A673 (cell line): ENCODE measurements at regions not wholly inside any gene's neighbourhood (a gene's known extent, or its start where the extent isn't known, plus 50 kb on each side); places are given as distances from the start of the nearest gene placed in this dataset.
A peak's percentile ranks its signal among the peaks of the same experiment; 100 is the strongest.
"Not testable (repeated sequence)": the region's sequence is repeated elsewhere in the genome, so short reads cannot be mapped to it uniquely, and the experiment has no call there.

Experiments
- BruUV-seq: library from RNA; stranded (reverse); fragments of 400-500 nt; replicated peaks from 2 replicates; lab custom pipeline; 2021; lab: Mats Ljungman, UMichigan
- CTCF ChIA-PET: fragments of 300-600 bp; sonication (Branson Sonifier 250); formaldehyde crosslinking; loops from one replicate; lab custom pipeline; 2022; ENCODE audit warnings: antibody characterized with exemption; lab: Charles Lee
- POLR2A ChIA-PET: fragments of 300-600 bp; sonication (Branson Sonifier 250); formaldehyde crosslinking; loops from one replicate; lab custom pipeline; 2022; ENCODE audit warnings: antibody characterized with exemption; ENCODE audit not compliant: low non-redundant PET; lab: Charles Lee
- DNase-seq: peaks from one replicate; pipeline ENCODE4 v3.0.0-alpha.2; 2015; ENCODE audit warnings: low spot score
- H3K27ac ChIP-seq: fragments of 200-600 bp; sonication (generic); 2 replicates; pipeline ENCODE4 v1.5.1; 2016; ENCODE audit warnings: mixed run types, low read depth, mild to moderate bottlenecking, mixed read lengths, antibody characterized with exemption, low read length; ENCODE audit not compliant: poor library complexity, severe bottlenecking
- H3K27me3 ChIP-seq: fragments of 200-600 bp; sonication (generic); replicated peaks from 2 replicates; pipeline ENCODE4 v1.6.1; 2017; ENCODE audit warnings: mixed run types, low read depth, mild to moderate bottlenecking, mixed read lengths, antibody characterized with exemption, low read length; ENCODE audit not compliant: insufficient read depth, poor library complexity
- H3K36me3 ChIP-seq: fragments of 200-600 bp; sonication (generic); 2 replicates; pipeline ENCODE4 v1.6.1; 2016; ENCODE audit warnings: mixed run types, mild to moderate bottlenecking, mixed read lengths, antibody characterized with exemption, low read length; ENCODE audit not compliant: insufficient read depth, poor library complexity, severe bottlenecking
- H3K4me1 ChIP-seq: fragments of 200-600 bp; sonication (generic); 2 replicates; pipeline ENCODE4 v1.6.1; 2017; ENCODE audit warnings: mixed run types, mild to moderate bottlenecking, mixed read lengths, antibody characterized with exemption, low read length; ENCODE audit not compliant: insufficient read depth, poor library complexity, severe bottlenecking
- H3K4me3 ChIP-seq: fragments of 200-600 bp; sonication (generic); 2 replicates; pipeline ENCODE4 v1.5.1; 2016; ENCODE audit warnings: low read depth, mixed run types, mild to moderate bottlenecking, mixed read lengths, low read length; ENCODE audit not compliant: poor library complexity, severe bottlenecking
- H3K9me3 ChIP-seq: fragments of 200-600 bp; sonication (generic); 2 replicates; pipeline ENCODE4 v1.6.1; 2016; ENCODE audit warnings: mixed run types, low read depth, mild to moderate bottlenecking, mixed read lengths, antibody characterized with exemption, low read length; ENCODE audit not compliant: poor library complexity, severe bottlenecking
- EZH2 ChIP-seq: fragments of 200-600 bp; sonication (generic); IDR thresholded peaks from 2 replicates; pipeline ENCODE4 v1.6.1; 2017; ENCODE audit warnings: borderline replicate concordance, low read depth, mild to moderate bottlenecking, mixed read lengths, antibody characterized with exemption, low read length; ENCODE audit not compliant: poor library complexity, severe bottlenecking
- intact Hi-C: fragments of 100-400 bp; cut with micrococcal nuclease; formaldehyde crosslinking; loops from one replicate; pipeline ENCODE4 v1.10.0; 2022; ENCODE audit not compliant: unreplicated experiment
- TF ChIP-seq, protein P1 (sequence below): fragments of 300-800, 200-600 bp; sonication (generic); conservative IDR thresholded peaks from 2 replicates; pipeline ENCODE4 v1.5.1; 2017; ENCODE audit warnings: low read depth, mild to moderate bottlenecking, antibody characterized with exemption, low read length, moderate library complexity, mixed read lengths

DNA sequence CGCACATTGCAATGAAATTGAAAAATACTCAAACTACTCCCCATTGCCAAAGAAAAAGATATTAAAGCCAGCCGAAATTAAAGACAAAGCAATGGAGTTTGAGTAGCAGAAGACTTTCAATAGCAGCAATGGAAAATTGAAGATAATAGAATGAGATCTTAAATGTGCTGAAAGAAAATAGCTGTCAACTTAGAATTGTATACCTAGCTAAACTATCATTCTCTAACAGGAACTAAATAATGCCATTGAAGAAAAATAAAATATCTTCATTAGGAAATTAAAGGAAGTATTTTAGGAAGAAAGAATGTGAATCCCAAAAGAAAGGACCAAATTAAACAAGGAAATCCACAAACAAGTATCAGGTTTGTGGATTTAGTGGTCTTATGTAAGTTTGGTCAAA, 165.6 kb downstream of the USP31 start:
- DNase-seq = no peak
- TF ChIP-seq EZH2 = no peak
- TF ChIP-seq, protein P1, sequence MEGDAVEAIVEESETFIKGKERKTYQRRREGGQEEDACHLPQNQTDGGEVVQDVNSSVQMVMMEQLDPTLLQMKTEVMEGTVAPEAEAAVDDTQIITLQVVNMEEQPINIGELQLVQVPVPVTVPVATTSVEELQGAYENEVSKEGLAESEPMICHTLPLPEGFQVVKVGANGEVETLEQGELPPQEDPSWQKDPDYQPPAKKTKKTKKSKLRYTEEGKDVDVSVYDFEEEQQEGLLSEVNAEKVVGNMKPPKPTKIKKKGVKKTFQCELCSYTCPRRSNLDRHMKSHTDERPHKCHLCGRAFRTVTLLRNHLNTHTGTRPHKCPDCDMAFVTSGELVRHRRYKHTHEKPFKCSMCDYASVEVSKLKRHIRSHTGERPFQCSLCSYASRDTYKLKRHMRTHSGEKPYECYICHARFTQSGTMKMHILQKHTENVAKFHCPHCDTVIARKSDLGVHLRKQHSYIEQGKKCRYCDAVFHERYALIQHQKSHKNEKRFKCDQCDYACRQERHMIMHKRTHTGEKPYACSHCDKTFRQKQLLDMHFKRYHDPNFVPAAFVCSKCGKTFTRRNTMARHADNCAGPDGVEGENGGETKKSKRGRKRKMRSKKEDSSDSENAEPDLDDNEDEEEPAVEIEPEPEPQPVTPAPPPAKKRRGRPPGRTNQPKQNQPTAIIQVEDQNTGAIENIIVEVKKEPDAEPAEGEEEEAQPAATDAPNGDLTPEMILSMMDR = no peak
- POLR2A ChIA-PET = no interaction called here
- Histone ChIP-seq H3K9me3 (peaks cover 7% of the 10 kb centered on the region), H3K27ac (no peak overlapping the region), H3K4me1 (no peaks in the 10 kb centered on the region), H3K27me3 (no peaks in the 10 kb centered on the region), H3K4me3 (no peak overlapping the region), H3K36me3 (no peaks in the 10 kb centered on the region)
- no TSS peak for BruUV-seq
- intact Hi-C loops = no loop called here
- CTCF ChIA-PET = no interaction called here

DNA sequence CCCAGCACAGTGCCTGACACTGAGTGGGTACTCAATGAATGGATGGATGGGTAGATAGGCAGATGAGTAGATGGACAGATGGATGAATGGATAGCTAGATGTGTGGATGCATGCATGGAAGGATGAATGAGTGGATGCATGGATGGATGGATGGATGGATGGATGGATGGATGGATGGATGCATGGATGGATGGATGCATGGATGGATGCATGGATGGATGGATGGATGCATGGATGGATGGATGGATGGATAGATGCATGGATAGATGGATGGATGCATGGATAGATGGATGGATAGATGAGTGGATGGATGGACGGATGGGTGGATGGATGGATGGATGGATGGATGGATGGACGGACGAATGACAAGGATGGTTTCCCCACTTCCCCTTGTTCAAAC, 166.6 kb downstream of the HS3ST2 start:
- DNase-seq, H3K27me3 ChIP-seq, CTCF ChIA-PET, H3K36me3 ChIP-seq, intact Hi-C loops, BruUV-seq, H3K4me1 ChIP-seq, H3K27ac ChIP-seq, H3K9me3 ChIP-seq, POLR2A ChIA-PET, H3K4me3 ChIP-seq: not testable (repeated sequence)

DNA sequence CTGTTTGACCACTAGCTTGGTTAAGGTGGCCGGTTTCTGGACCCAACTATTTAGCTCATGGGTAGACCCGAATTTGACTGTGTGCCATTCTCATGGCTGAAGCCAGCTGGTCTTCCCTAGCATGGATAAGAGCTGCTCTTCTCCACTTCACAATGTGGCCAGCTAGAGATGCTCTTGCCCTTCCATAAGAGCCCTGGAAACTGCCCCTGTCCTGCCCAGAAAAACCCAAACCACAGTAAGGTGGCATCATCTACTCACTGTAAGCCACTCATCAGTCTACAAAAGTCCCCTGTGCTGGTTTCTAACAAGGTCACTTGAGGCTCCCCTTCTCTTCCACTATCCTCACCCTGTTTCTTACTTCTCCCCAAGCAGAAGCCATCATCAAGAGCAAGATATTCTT, 165.1 kb downstream of the HS3ST2 start:
- Histone ChIP-seq H3K4me1 (no peaks in the 10 kb centered on the region), H3K27ac (no peak overlapping the region), H3K36me3 (no peaks in the 10 kb centered on the region), H3K9me3 (peaks cover 6% of the 10 kb centered on the region), H3K4me3 (no peak overlapping the region), H3K27me3 (peaks cover 3% of the 10 kb centered on the region)
- BruUV-seq = no TSS peak
- ChIA-PET POLR2A (no interaction called here), CTCF (no interaction called here)
- DNase-seq = no peak
- TF ChIP-seq, protein P1 = 0 out of 2 replicates have a peak, but pooled peaks have one; percentile 13
- TF ChIP-seq EZH2 = no peak
- intact Hi-C loops = loop anchor here (5.0 kb wide), 1 partner anchor 82 kb away; no protein-coding TSS in a partner anchor

DNA sequence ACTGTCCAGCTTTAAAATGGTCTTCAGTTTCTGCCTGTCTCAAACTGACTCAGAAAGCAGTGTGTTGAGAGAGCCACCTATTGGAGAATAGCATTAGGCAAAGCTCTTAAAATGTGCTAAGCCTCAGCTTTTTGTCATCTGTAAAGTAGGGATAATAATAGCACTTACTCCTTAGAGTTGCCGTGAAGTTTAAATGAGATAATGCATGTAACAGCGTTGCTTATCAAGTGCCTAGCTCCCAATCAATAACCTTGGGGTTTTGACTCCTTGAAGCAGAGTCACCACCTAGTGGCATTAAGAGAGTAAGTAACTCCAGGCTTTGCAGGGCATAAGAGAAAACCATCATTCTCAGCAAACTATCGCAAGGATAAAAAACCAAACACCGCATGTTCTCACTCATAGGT, 163.3 kb downstream of the HS3ST2 start:
- TF ChIP-seq, protein P1 = peak; percentile 43; the same call in 1 of the 2 replicates
- no peak for TF ChIP-seq EZH2
- Histone ChIP-seq H3K4me1 (no peaks in the 10 kb centered on the region), H3K27me3 (peaks cover 3% of the 10 kb centered on the region), H3K4me3 (no peak overlapping the region), H3K9me3 (no peaks in the 10 kb centered on the region), H3K27ac (no peak overlapping the region), H3K36me3 (no peaks in the 10 kb centered on the region)
- ChIA-PET POLR2A (no interaction called here), CTCF (interaction anchor here (0.5 to 1.2 kb wide), 5 partner anchors 30 to 458 kb away, joined by 3 to 7 read pairs (median 3); no protein-coding TSS in a partner anchor)
- intact Hi-C loops = loop anchor here (5.0 kb wide), 1 partner anchor 80 kb away; no protein-coding TSS in a partner anchor
- no TSS peak for BruUV-seq
- DNase-seq = peak; percentile 36
